ENCODE measurements at regions not wholly inside any gene's neighbourhood (a gene's known extent, or its start where the extent isn't known, plus 50 kb on each side); places are given as distances from the start of the nearest gene placed in this dataset.

DNA sequence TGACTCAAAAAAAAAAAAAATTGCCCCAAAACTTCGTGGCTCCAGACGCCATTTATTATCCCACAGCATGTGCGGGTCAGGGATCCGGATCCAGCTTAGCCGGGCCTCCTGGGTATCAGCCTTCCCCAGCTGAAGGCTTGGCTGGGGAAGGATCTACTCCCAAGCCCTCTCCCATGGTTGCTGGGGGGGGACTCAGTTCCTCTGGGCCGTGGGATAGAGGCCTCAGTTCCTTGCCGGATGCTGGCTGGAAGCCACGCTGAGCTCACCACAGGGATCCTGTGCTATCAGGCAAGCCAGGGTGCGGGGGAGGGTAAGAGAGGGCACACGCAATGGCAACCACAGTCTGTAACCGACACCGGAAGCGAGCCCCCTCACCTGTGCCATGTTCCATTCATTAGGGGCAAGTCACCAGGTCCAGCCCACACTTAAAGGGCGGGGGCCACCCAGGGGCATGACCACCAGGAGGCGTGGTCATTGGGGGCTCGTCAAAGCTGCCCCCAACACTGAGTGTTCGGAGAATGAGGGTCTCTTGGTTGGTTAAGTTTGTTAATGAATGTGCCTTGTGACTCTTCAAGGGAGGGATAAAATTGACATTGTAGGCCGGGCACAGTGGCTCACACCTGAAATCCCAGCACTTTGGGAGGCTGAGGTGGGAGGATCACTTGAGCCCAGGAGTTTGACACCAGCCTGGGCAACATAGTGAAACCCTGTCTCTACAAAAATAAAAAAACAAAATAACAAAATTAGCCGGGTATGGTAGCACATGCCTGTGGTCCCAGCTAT lies 210.0 kb upstream of the GSE1 start:
- Mint-ChIP-seq H3K4me3 (no peak overlapping the region), H3K9me3 (ENCODE audit: low read depth) (no peaks in the 10 kb centered on the region), H3K27me3 (no peaks in the 10 kb centered on the region), H3K4me1 (no peaks in the 10 kb centered on the region), H3K27ac (no peak overlapping the region), H3K36me3 (no peaks in the 10 kb centered on the region)
- CTCF ChIA-PET, result interaction anchor here (0.6 to 1.4 kb wide), 3 partner anchors 9 to 63 kb away, joined by 3 to 5 read pairs (median 3); no protein-coding TSS in a partner anchor
- ATAC-seq (no peak), DNase-seq (no peak)

DNA sequence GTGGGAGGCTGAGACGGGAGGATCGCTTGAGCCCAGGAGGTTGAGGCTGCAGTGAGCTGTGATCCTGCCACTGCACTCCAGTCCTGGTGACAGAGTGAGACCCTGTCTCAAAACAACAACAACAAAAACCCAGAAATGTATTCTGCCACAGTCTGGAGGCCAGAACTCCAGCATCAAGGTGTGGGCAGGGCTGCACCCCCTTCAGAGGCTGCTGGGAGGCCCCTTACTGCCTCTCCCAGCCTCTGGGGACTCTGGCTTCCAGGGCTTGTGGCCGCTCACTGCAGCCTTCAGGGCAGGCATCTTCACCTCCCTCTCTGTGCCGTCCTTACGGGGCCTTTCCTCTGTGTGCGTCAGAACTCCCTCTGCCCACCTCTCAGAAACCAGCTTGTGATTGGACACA lies 209.4 kb upstream of the GSE1 start:
- no peaks in the 10 kb centered on the region for H3K36me3 Mint-ChIP-seq
- H3K9me3 Mint-ChIP-seq (ENCODE audit: low read depth), result no peaks in the 10 kb centered on the region
- no peaks in the 10 kb centered on the region for H3K27me3 Mint-ChIP-seq
- H3K27ac Mint-ChIP-seq, result no peak overlapping the region
- no peaks in the 10 kb centered on the region for H3K4me1 Mint-ChIP-seq
- DNase-seq (no peak), ATAC-seq (no peak)
- H3K4me3 Mint-ChIP-seq, result no peak overlapping the region
- CTCF ChIA-PET, result no interaction called here

DNA sequence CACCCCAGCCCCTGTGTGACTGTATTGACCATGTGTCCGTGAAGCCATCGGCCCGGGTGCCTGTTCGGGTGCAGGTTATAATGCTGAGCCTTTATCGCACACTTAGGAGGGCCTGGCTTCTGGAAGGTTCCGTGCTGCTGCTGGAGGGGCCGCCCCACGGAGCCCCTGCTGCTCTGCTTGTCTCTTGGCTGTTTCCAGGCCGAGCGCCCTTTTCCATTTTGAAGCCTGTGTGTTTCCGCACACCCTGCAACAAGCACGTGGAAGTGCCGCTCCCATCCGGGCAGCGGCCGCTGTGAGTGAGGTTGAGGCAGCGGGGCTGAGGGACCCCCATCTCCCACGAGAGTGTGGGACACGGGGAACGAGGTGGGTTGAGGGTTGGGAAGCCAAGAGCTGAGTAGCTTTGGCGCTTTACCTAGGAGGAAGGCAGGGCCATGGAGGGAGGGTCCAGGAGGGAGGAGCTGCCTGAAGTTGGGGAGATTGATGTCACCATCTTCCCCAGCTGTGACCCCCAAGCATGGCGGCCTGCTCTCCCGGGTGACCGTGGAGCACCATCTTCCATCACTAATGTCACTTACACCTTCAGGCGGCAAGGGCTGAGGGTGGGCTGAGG lies 200.1 kb upstream of the GSE1 start:
- peaks cover 3% of the 10 kb centered on the region for H3K9me3 Mint-ChIP-seq (ENCODE audit: low read depth)
- DNase-seq (no peak), ATAC-seq (no peak)
- no peaks in the 10 kb centered on the region for H3K36me3 Mint-ChIP-seq
- H3K27ac Mint-ChIP-seq, result no peak overlapping the region
- no peak overlapping the region for H3K4me3 Mint-ChIP-seq
- CTCF ChIA-PET, result no interaction called here
- peaks cover 4% of the 10 kb centered on the region for H3K4me1 Mint-ChIP-seq
- H3K27me3 Mint-ChIP-seq, result no peaks in the 10 kb centered on the region

DNA sequence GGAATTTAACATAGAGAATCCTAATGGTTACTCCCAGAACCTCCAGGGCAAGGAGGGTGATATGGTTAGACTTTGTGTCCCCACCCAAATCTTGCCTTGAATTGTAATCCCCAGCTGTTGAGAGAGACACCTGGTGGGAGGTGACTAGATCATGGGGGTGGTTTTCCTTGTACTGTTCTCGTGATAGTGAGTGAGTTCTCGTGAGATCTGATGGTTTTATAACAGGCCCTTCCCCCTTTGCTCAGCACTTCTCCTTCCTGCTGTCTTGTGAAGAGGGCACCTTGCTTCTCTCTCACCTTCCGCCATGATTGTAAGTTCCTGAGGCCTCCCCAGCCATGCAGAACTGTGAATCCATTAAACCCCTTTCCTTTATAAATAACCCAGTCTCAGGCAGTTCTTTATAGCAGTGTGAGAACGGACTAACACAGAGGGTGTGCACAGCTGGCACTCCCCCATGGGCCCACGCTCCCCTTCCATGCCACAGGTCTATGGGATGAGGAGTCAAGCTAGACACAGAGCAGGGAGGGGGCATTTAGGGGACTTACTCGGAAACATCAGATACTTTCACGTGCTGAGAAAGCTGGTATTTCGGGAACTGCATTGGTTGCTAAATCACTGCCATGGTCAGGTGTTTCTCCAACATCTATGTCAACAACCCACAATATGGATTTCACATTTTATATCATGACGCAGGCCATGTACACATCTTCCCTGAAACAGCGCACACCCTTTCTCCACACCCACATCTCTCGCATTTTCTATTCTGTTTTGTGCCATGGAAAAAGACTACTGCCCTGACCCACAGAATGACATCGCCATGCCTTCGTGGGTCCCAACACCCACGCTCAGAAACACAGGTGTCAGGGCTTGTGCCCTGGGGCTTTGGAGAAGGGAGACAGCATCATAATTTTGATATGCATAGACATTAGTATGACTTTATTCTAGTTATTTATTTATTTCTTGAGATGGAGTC lies 199.1 kb upstream of the GSE1 start:
- Mint-ChIP-seq H3K9me3 (ENCODE audit: low read depth) (peaks cover 3% of the 10 kb centered on the region), H3K4me1 (peaks cover 4% of the 10 kb centered on the region), H3K36me3 (no peaks in the 10 kb centered on the region), H3K4me3 (no peak overlapping the region), H3K27me3 (no peaks in the 10 kb centered on the region), H3K27ac (no peak overlapping the region)
- ATAC-seq (no peak), DNase-seq (no peak)
- CTCF ChIA-PET, result interaction anchor here (12.2 kb wide), 1 partner anchor 200 kb away, joined by 237 read pairs; the partner anchor contains the start of gene GSE1

DNA sequence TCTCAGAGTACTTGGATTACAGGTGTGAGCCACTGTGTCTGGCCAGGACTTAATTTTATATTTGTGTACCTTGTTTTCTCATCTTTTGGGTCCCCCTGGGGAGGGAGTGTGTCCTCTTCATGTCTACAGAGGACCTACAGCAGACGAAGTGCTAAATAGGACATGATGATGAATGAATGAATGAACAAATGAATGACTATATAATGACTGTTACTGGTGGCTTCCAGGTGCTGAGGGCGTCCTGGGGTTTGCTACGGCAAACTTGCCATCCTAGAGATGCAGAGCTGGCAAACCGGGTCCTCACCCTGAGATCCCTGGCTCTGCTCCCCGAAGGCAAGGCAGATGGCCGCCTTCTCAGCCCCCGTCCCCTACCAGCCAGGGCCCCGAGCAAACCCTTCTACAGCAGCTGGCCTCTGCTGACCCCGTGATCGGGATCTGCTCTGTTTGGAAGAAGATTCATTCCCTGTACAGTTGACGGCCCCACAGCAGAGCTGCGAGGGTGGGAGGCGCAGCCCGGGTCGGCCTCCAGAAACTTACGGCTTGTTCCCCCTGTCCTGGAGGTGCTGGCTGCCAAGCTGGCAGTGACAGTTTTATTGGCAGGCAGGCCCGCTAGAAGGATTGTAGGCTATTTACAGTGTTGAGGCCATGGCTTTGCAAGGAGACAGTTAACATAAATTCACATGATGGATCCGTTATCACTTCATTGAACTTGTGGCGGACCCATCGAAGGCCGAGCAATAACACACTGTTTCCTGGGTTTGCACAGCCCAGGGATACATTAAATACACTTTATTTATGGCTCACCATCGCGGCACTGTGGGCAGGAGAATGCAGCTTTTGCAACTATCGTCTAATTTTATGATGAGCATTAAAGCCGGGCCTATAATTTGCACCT lies 197.7 kb upstream of the GSE1 start:
- CTCF ChIA-PET, result interaction anchor here (0.6 to 12.2 kb wide), 16 partner anchors 13 to 303 kb away, joined by 3 to 237 read pairs (median 3); partner anchors contain the start of gene GSE1
- Mint-ChIP-seq H3K36me3 (no peaks in the 10 kb centered on the region), H3K4me1 (peaks cover 4% of the 10 kb centered on the region), H3K27me3 (no peaks in the 10 kb centered on the region), H3K27ac (no peak overlapping the region), H3K9me3 (ENCODE audit: low read depth) (peaks cover 3% of the 10 kb centered on the region), H3K4me3 (no peak overlapping the region)
- DNase-seq, result no peak
- no peak for ATAC-seq

DNA sequence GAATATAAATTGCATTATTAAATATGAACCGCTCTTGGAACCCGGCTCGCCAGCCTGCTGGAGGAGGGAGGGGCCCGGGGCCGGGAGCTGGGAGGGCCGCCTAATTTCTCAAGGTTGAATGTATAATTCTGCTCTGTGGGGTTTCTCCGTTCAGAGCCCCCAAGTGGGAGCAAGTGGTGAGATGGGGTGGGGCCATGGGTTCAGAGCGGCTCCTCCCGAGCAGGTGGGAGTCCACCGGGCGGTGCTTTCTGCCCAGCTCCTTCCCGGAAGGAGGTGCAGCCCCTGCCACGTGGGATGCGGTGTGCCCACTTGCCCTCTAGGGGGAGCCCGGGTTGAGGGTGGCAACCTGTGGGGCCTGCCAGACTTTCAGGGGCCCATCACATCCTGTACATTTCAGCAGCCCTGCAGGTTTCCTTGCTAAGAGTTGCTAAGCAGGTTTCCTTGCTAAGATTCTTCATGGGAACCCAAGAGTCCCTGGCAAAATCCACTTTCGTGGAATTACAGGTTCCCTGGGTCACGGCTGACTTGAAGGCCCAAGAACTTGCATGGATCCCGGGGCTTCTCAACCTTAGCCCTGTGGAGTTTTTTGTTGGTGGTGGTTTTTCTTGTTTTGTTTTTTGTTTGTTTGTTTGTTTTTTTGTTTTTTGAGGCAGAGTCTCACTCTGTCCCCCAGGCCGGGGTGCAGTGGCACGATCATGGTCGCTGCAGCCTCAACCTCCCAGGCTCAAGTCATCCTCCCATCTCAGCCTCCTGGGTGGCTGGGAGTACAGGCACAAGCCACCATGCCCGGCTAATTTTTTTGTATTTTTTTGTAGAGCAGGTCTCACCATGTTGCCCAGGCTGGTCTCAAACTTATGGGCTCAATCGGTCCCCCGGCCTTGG lies 196.7 kb upstream of the GSE1 start:
- ATAC-seq (peak; percentile 83), DNase-seq (peak; percentile 86)
- no peaks in the 10 kb centered on the region for H3K36me3 Mint-ChIP-seq
- H3K27ac Mint-ChIP-seq, result no peak overlapping the region
- no peaks in the 10 kb centered on the region for H3K27me3 Mint-ChIP-seq
- H3K4me3 Mint-ChIP-seq, result no peak overlapping the region
- CTCF ChIA-PET, result interaction anchor here (0.6 to 12.2 kb wide), 16 partner anchors 12 to 302 kb away, joined by 3 to 237 read pairs (median 3); partner anchors contain the start of gene GSE1
- H3K9me3 Mint-ChIP-seq (ENCODE audit: low read depth), result peaks cover 3% of the 10 kb centered on the region
- H3K4me1 Mint-ChIP-seq, result peaks cover 6% of the 10 kb centered on the region

DNA sequence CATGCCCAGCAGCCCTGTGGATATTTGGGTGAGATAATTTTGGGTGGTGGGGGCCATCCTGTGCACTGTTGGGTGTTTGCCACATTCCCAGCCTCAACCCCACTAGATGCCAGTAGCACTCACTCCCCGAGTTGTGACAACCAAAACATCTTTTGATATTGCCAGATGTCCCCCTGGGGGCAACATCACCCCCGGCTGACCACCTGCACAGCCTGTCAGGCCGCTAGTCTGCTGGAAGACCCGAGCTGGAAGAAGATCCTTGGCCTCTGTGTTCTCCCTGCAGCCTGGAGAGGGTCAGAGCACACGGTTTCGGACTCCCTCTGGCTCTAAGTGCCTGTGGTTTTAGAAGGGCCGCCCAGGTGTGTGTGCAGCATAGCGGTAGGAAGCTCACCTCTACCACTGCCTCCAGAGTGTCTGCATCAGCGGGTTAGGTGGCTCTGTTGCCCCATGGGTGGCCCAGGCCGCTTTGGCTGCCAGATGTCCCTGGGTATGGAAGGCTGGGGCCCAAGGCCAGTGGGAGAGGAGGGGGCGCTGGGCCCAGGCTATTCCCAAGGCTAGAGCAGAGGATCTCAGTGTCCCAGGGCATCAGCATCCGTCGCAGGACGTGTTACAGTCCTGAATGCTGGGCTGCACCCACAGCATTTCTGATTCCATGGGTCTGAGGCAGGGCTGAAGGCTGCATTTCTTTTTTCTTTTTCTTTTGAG lies 195.8 kb upstream of the GSE1 start:
- Mint-ChIP-seq H3K27ac (no peak overlapping the region), H3K4me3 (no peak overlapping the region), H3K4me1 (peaks cover 6% of the 10 kb centered on the region), H3K9me3 (ENCODE audit: low read depth) (peaks cover 3% of the 10 kb centered on the region), H3K27me3 (no peaks in the 10 kb centered on the region), H3K36me3 (no peaks in the 10 kb centered on the region)
- no peak for ATAC-seq
- CTCF ChIA-PET, result interaction anchor here (12.2 kb wide), 1 partner anchor 197 kb away, joined by 237 read pairs; the partner anchor contains the start of gene GSE1
- DNase-seq, result no peak

DNA sequence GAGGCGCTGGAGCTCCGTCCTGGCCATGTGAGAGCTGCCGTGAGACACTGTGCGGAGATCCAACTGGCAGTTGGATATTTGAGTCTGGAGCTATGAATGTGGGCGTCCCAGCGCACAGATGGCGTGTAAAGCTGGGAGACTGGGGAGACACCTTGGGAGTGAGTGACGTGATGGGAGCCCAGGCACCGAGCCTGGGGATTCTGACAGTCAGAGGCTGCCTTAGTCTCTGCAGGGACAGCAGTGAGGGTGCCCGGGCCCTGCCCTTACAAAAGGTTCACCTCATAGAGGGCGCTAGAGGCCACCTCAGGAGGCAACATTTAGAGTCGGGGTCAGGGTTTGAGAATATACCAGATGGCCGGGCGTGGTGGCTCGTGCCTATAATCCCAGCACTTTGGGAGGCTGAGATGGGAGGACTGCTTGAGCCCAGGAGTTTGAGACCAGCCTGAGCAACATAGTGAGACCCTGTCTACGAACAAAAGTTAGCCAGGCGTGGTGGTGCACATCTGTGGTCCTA lies 194.1 kb upstream of the GSE1 start:
- CTCF ChIA-PET, result interaction anchor here (0.8 to 12.2 kb wide), 9 partner anchors 10 to 300 kb away, joined by 3 to 237 read pairs (median 4); partner anchors contain the start of gene GSE1
- Mint-ChIP-seq H3K27ac (no peak overlapping the region), H3K27me3 (no peaks in the 10 kb centered on the region), H3K4me3 (no peak overlapping the region), H3K9me3 (ENCODE audit: low read depth) (peaks cover 3% of the 10 kb centered on the region), H3K36me3 (no peaks in the 10 kb centered on the region), H3K4me1 (peaks cover 6% of the 10 kb centered on the region)
- ATAC-seq (no peak), DNase-seq (no peak)

DNA sequence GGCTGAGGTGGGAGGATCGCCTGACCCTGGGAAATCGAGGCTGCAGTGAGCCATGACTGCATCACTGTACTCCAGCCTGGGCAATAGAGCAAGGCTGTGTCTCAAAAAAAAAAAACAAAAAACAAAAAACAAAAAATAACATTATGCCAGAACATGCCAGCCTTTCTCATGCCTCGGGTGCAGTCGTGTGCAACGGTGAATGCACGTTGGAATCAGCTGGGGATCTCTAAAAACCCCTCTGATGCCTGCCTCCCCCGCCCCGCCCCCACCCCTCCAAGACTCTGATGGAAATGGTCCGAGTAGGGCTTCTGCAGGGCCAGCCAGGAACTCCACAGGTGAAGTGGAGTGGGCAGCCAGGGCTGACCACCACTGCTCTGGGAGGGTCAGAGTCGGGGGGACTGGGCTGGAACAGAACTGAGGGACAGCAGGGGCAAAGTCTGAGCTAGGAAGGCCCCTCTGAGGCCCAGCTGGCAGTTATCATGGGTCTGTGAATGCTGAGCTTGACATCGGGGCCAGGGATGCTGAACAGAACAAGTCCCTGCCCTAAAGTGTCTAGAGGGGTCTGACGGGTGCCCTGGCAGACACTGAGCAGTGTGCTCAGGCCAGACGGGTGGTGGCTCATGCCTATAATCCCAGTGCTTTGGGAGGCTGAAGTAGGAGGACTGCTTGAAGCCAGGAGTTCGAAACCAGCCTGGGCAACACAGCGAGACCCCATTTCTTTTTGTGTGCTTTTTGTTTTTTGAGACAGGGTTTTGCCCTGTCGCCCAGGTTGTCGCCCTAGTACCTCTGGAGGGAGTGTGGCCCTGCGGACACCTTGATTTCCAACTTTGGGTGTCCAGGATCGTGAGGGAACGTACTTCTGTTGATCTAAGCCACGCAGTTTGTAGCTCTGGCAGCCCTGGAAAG lies 193.4 kb upstream of the GSE1 start:
- Mint-ChIP-seq H3K4me1 (peaks cover 6% of the 10 kb centered on the region), H3K27me3 (no peaks in the 10 kb centered on the region), H3K27ac (no peak overlapping the region), H3K36me3 (no peaks in the 10 kb centered on the region), H3K9me3 (ENCODE audit: low read depth) (no peaks in the 10 kb centered on the region), H3K4me3 (no peak overlapping the region)
- DNase-seq, result no peak
- no peak for ATAC-seq
- CTCF ChIA-PET, result interaction anchor here (0.7 to 12.2 kb wide), 45 partner anchors 9 to 333 kb away, joined by 3 to 237 read pairs (median 4); partner anchors contain the start of gene GSE1

DNA sequence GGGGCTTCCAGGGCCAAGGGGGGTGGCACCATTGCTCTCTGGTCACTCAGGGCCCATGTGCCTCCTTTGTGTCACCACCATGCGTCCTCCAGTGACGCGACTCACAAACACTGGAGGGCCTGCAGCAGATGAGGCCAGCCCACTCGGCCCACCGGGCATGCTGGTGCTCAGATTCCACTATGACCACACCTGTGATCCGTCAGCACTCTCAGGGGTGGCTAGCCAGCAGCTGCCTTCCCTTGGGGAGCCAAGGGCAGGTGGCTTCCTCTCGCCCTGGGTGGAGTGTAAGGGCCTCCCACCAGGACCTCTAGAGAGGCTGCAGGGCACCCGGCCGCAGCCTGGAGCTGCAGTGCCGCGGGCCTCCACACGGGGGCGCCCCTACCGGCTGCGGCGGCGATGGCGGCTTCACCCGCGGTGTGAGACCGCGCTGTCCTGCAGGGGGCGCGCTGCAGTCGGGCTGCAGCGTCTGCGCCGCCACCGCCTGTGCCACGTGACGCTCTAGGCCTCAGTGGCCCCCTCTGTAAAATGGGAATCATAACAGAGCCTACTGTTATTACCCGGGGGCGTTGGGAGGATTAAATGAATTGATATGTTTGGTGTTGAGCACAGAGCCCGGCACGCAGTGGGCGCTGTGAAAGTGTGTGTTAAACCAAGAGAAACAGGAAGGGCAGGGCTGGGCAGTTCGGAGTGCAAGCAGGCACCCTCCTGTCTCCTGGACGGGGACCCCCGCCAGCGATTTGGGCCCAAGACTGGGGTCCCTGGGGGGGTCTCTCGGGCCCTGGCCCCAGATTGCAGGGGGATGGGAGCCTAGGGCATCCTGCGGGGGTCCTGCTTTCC lies 192.4 kb upstream of the GSE1 start:
- no peaks in the 10 kb centered on the region for H3K27me3 Mint-ChIP-seq
- peak; percentile 76 for DNase-seq
- ATAC-seq, result peak; percentile 72
- no peaks in the 10 kb centered on the region for H3K36me3 Mint-ChIP-seq
- no peak overlapping the region for H3K27ac Mint-ChIP-seq
- CTCF ChIA-PET, result interaction anchor here (0.6 to 12.2 kb wide), 51 partner anchors 8 to 340 kb away, joined by 3 to 237 read pairs (median 4); partner anchors contain the start of gene GSE1
- no peaks in the 10 kb centered on the region for H3K9me3 Mint-ChIP-seq (ENCODE audit: low read depth)
- no peak overlapping the region for H3K4me3 Mint-ChIP-seq
- H3K4me1 Mint-ChIP-seq, result peaks cover 6% of the 10 kb centered on the region

Data from activated CD8-positive, alpha-beta memory T cell treated with anti-CD3 and anti-CD28 coated beads, Interleukin-2, amount 10 ng/mL, durations not matched to agents 7 days and 5 days (primary cell).